Erythroblast (primary cell): ENCODE measurements at regions not wholly inside any gene's neighbourhood (a gene's known extent, or its start where the extent isn't known, plus 50 kb on each side); places are given as distances from the start of the nearest gene placed in this dataset.

ENCODE experiments used
- GATA1 ChIP-seq: IDR thresholded peaks from 2 replicates; pipeline ENCODE4 v1.6.1; 2011; ENCODE audit warnings: low read depth, mild to moderate bottlenecking, control low read depth, low read length, moderate library complexity
- POLR2A ChIP-seq: IDR thresholded peaks from 2 replicates; pipeline ENCODE4 v1.6.1; 2011; ENCODE audit warnings: mild to moderate bottlenecking, low read length

- TF ChIP-seq POLR2A (no peak), GATA1 (no peak)
Measured at GRCh38 chr15:70510433-70510832, 252.9 kb downstream of the UACA start.
